ENCODE measurements at regions not wholly inside any gene's neighbourhood (a gene's known extent, or its start where the extent isn't known, plus 50 kb on each side); places are given as distances from the start of the nearest gene placed in this dataset.

DNA sequence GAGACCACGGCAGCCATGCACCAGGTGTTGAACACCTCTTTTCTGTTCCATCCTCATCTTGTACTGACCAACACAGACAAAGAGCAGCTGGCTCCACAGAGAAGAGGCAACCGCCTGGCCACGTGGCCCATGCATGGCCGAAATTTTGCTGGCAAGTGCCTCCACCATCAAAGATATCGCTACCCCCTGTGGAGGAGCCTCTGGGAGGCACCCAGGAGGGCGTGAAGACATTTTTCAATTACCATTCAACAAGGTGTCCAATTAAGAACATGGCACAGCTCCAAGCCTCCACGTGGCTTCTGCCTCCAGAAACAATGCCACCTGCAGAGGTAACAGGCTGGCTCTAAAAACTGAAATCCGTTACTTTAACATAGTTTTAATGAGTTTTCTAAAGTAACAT is 54.4 kb upstream of the CKS2 start:
- DNase-seq (ENCODE audit: low spot score in 2 of 2) = no peak
- H3K9me3 Mint-ChIP-seq = no peaks in the 10 kb centered on the region
- H3K27ac Mint-ChIP-seq (ENCODE audit: low read depth) = no peak overlapping the region
- no peaks in the 10 kb centered on the region for H3K36me3 Mint-ChIP-seq (ENCODE audit: insufficient read depth)
- H3K4me3 Mint-ChIP-seq = no peak overlapping the region
- H3K4me1 Mint-ChIP-seq = no peaks in the 10 kb centered on the region
- no peak for ATAC-seq (replicated peaks; ENCODE audit: extremely low read depth, poor library complexity, severe bottlenecking)
- H3K27me3 Mint-ChIP-seq = no peaks in the 10 kb centered on the region

DNA sequence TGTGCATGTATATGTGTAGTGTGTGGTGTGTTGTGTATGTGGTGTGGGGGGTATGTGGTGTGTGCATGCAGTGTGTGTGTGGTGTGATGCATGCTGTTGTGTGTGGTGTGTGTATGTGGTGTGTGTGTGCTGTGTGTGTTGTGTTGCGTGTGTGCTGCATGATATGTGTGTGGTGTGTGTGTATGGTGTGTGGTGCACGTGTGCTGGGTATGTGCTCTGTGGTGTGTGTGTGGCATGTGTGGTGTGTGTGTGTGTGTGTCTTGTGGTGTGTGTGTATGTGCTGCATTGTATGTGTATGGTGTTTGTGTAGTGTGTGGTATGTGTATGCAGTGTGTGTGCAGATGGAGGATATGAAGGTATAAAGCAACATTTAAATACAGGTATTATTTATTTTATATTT is 50.5 kb upstream of the CKS2 start:
- DNase-seq (ENCODE audit: low spot score in 2 of 2) (no peak), ATAC-seq (replicated peaks; ENCODE audit: extremely low read depth, poor library complexity, severe bottlenecking) (no peak)
- Mint-ChIP-seq H3K4me3 (no peak overlapping the region), H3K27ac (ENCODE audit: low read depth) (no peak overlapping the region), H3K27me3 (no peaks in the 10 kb centered on the region), H3K9me3 (no peaks in the 10 kb centered on the region), H3K4me1 (no peaks in the 10 kb centered on the region), H3K36me3 (ENCODE audit: insufficient read depth) (peaks cover 3% of the 10 kb centered on the region)

All from central memory CD8-positive, alpha-beta T cell (primary cell).